Psoas muscle (tissue), 7 donors: ENCODE measurements at regions not wholly inside any gene's neighbourhood (a gene's known extent, or its start where the extent isn't known, plus 50 kb on each side); places are given as distances from the start of the nearest gene placed in this dataset.

Experiments used
- ATAC-seq, 4 donors: fragments of 200-7000 bp; cut with Tn5 transposase; one replicate each; pipeline ENCODE4 v1.9.1; 2020; ENCODE audit warnings: moderate library complexity in 3 of 4, mild to moderate bottlenecking in 2 of 4
- DNase-seq, 2 donors: peaks; one replicate each; pipeline ENCODE4 v3.0.0-alpha.2; 2020
- H3K27ac ChIP-seq: fragments of 200-600 bp; one replicate; pipeline ENCODE4 v1.8.0; 2022
- H3K27me3 ChIP-seq, 3 donors: fragments of 200-600 bp in 1 of 3; one replicate each; pipeline versions ENCODE4 v1.6.1 to v1.8.0; 2013 to 2022; ENCODE audit warnings: low read length in 2 of 3, mild to moderate bottlenecking in 2 of 3, moderate library complexity in 1 of 3; ENCODE audit not compliant: insufficient read depth in 3 of 3
- H3K36me3 ChIP-seq, 2 donors: fragments of 200-600 bp in 1 of 2; one replicate each; pipeline versions ENCODE4 v1.6.1 to v1.8.0; 2013 to 2022; ENCODE audit warnings: low read depth in 1 of 2, mild to moderate bottlenecking in 1 of 2, moderate library complexity in 1 of 2; ENCODE audit not compliant: insufficient read depth in 1 of 2
- H3K4me1 ChIP-seq: fragments of 200-600 bp; one replicate; pipeline ENCODE4 v1.8.0; 2022
- H3K4me3 ChIP-seq: fragments of 200-600 bp; one replicate; pipeline ENCODE4 v1.8.0; 2022; ENCODE audit warnings: mild to moderate bottlenecking
- H3K9me3 ChIP-seq: fragments of 200-600 bp; one replicate; pipeline ENCODE4 v1.8.0; 2022
- CTCF ChIP-seq: fragments of 200-600 bp; IDR thresholded peaks from one replicate; pipeline ENCODE4 v1.8.0; 2022; ENCODE audit warnings: antibody characterized with exemption
- WGBS, 3 donors: extraction: QIAGEN DNeasy Blood & Tissue Kit; methylation state at CpG; one replicate each; pipeline versions ENCODE4 v1.1.6 to v1.1.7; 2013; 5-methylcytosine and 5-hydroxymethylcytosine counted together
- intact Hi-C, 2 donors: fragments of 100-400 bp; cut with DNase I; formaldehyde crosslinking; loops; one replicate each; pipeline versions ENCODE4 v1.11.0 to v1.14.2; 2022
- donor health status: healthy with polysubstance abuse.
- donor health status: DM: no; HTN: no; CAD: no; lungs with moderate emphysema.
- donor health status: Bipolar disorder and iron deficiency.
- donor health status: healthy.
- donor health status: DM: yes; HTN: yes; CAD: no.
- donor health status: DM: no; HTN: no; CAD: no.
- donor health status: DM: yes; HTN: yes; CAD: no.

GRCh38 chr15:25238716-25239470, 199.9 kb downstream of the UBE3A start:
- H3K27ac ChIP-seq, result no peak overlapping the region
- intact Hi-C loops, result no loop called here

GRCh38 chr15:25239471-25240345, 199.1 kb downstream of the UBE3A start:
- 73 to 83% (median 79%) methylated on average over 9 of the region's 9 CpGs for WGBS, 3 donors
- DNase-seq (peak; percentile 1 to 29), ATAC-seq (no peak)
- Histone ChIP-seq H3K4me1 (no peaks in the 10 kb centered on the region), H3K4me3 (no peak overlapping the region), H3K9me3 (no peaks in the 10 kb centered on the region), H3K36me3 (no peaks in the 10 kb centered on the region), H3K27me3 (no peaks in the 10 kb centered on the region), H3K27ac (no peak overlapping the region)
- intact Hi-C loops, result no loop called here
- TF ChIP-seq CTCF, result no peak

More at GRCh38 chr15:25238716-25239470, 199.9 kb downstream of the UBE3A start:
- no peaks in the 10 kb centered on the region for H3K36me3 ChIP-seq
- no peaks in the 10 kb centered on the region for H3K27me3 ChIP-seq
- WGBS, 3 donors, result 80 to 82% (median 81%) methylated on average over 8 of the region's 8 CpGs
- no peak for TF ChIP-seq CTCF
- H3K4me3 ChIP-seq, result no peak overlapping the region
- peak; percentile 0 to 30 for DNase-seq
- no peaks in the 10 kb centered on the region for H3K4me1 ChIP-seq
- H3K9me3 ChIP-seq, result no peaks in the 10 kb centered on the region
- ATAC-seq, result no peak

GRCh38 chr15:25240461-25241021, 198.3 kb downstream of the UBE3A start:
- DNase-seq (peak; percentile 9 to 18), ATAC-seq (no peak)
- no peak for TF ChIP-seq CTCF
- Histone ChIP-seq H3K36me3 (no peaks in the 10 kb centered on the region), H3K9me3 (no peaks in the 10 kb centered on the region), H3K27me3 (no peaks in the 10 kb centered on the region), H3K4me3 (no peak overlapping the region), H3K4me1 (no peaks in the 10 kb centered on the region), H3K27ac (no peak overlapping the region)
- WGBS, 3 donors, result 75 to 84% (median 77%) methylated on average over 13 of the region's 13 CpGs
- intact Hi-C loops, result no loop called here

- WGBS, 3 donors, result 69 to 82% (median 80%) methylated on average over 12 of the region's 12 CpGs
- no peaks in the 10 kb centered on the region for H3K4me1 ChIP-seq
- no peaks in the 10 kb centered on the region for H3K27me3 ChIP-seq
- TF ChIP-seq CTCF, result no peak
- H3K27ac ChIP-seq, result no peak overlapping the region
- no peaks in the 10 kb centered on the region for H3K9me3 ChIP-seq
- intact Hi-C loops, result no loop called here
- ATAC-seq (no peak), DNase-seq (peak; percentile 1 to 26)
- H3K36me3 ChIP-seq, result no peaks in the 10 kb centered on the region
- H3K4me3 ChIP-seq, result no peak overlapping the region
These were observed 197.5 kb downstream of the UBE3A start for GRCh38 chr15:25241241-25241801.
